ENCODE measurements at regions not wholly inside any gene's neighbourhood (a gene's known extent, or its start where the extent isn't known, plus 50 kb on each side); places are given as distances from the start of the nearest gene placed in this dataset.

DNA sequence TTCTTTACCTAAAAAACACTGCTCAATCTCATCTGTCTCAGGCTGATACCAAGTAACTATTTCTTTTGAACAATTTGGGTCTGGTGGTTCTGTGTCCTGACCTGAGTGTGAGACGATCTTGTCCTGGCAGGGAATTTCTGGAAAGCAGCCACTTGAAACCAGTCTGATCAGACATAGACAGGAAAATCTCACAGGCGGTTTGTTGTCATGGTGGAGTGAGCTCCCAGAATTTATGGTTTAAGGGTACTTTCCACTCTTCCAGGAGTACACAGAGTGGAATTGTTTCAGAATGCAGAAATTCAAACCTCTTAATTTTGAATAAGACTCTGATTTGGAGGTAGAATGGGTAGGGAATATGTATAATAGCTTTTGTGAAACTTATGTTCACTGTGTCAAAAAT is 268.2 kb downstream of the ISL1 start:
- Histone ChIP-seq H3K27ac (ENCODE audit: low read length) (no peak overlapping the region), H2AFZ (ENCODE audit: low read depth, low read length) (no peak overlapping the region), H3K4me2 (ENCODE audit: low read length) (no peak overlapping the region), H3K9me3 (ENCODE audit: low read length) (no peaks in the 10 kb centered on the region), H3K79me2 (replicated peaks; ENCODE audit: insufficient read depth, low read length) (no peaks in the 10 kb centered on the region), H3K9ac (ENCODE audit: low read length) (no peak overlapping the region), H3K4me3 (ENCODE audit: low read length) (no peak overlapping the region), H4K20me1 (ENCODE audit: insufficient read depth) (no peaks in the 10 kb centered on the region), H3F3A (ENCODE audit: insufficient read depth, low read length, poor library complexity, severe bottlenecking) (no peaks in the 10 kb centered on the region), H3K36me3 (ENCODE audit: insufficient read depth, low read length) (no peaks in the 10 kb centered on the region), H3K27me3 (ENCODE audit: insufficient read depth, low read depth, low read length) (no peaks in the 10 kb centered on the region), H3K9me2 (ENCODE audit: insufficient read depth, low read length) (no peaks in the 10 kb centered on the region)
- no peak for TF ChIP-seq EZH2 (IDR thresholded peaks at IDR 0.05; ENCODE audit: borderline replicate concordance, insufficient read depth, low read length, poor library complexity, severe bottlenecking)
- TF ChIP-seq TAF1 (IDR thresholded peaks at IDR 0.05; ENCODE audit: low read depth): no peak
- no peak for TF ChIP-seq CTCF (IDR thresholded peaks at IDR 0.05; ENCODE audit: poor library complexity, severe bottlenecking)
- TF ChIP-seq REST (IDR thresholded peaks at IDR 0.05; ENCODE audit: borderline replicate concordance): no peak
- TF ChIP-seq MXI1 (conservative IDR thresholded peaks at IDR 0.05; ENCODE audit: poor library complexity, severe bottlenecking): no peak
- TF ChIP-seq POLR2AphosphoS5 (IDR thresholded peaks at IDR 0.05): no peak
- TF ChIP-seq EP300 (conservative IDR thresholded peaks at IDR 0.05; ENCODE audit: poor library complexity, severe bottlenecking): no peak
- TF ChIP-seq RAD21 (conservative IDR thresholded peaks at IDR 0.05): no peak
- no peak for TF ChIP-seq SMC3 (conservative IDR thresholded peaks at IDR 0.05; ENCODE audit: poor library complexity)

GRCh38 chr5:51651889-51652288 is 268.6 kb downstream of the ISL1 start:
- H3K79me2 ChIP-seq (replicated peaks; ENCODE audit: insufficient read depth, low read length): no peaks in the 10 kb centered on the region
- H3K9me2 ChIP-seq (ENCODE audit: insufficient read depth, low read length): no peaks in the 10 kb centered on the region
- no peaks in the 10 kb centered on the region for H3K36me3 ChIP-seq (ENCODE audit: insufficient read depth, low read length)
- no peak overlapping the region for H3K4me2 ChIP-seq (ENCODE audit: low read length)
- H3K9ac ChIP-seq (ENCODE audit: low read length): no peak overlapping the region
- TF ChIP-seq REST (IDR thresholded peaks at IDR 0.05; ENCODE audit: borderline replicate concordance) (no peak), CTCF (IDR thresholded peaks at IDR 0.05; ENCODE audit: poor library complexity, severe bottlenecking) (no peak), EP300 (conservative IDR thresholded peaks at IDR 0.05; ENCODE audit: poor library complexity, severe bottlenecking) (no peak), EZH2 (IDR thresholded peaks at IDR 0.05; ENCODE audit: borderline replicate concordance, insufficient read depth, low read length, poor library complexity, severe bottlenecking) (no peak), MXI1 (conservative IDR thresholded peaks at IDR 0.05; ENCODE audit: poor library complexity, severe bottlenecking) (no peak), SMC3 (conservative IDR thresholded peaks at IDR 0.05; ENCODE audit: poor library complexity) (no peak), POLR2AphosphoS5 (IDR thresholded peaks at IDR 0.05) (no peak), TAF1 (IDR thresholded peaks at IDR 0.05; ENCODE audit: low read depth) (no peak), RAD21 (conservative IDR thresholded peaks at IDR 0.05) (no peak)
- H3K9me3 ChIP-seq (ENCODE audit: low read length): no peaks in the 10 kb centered on the region
- H4K20me1 ChIP-seq (ENCODE audit: insufficient read depth): no peaks in the 10 kb centered on the region
- no peak overlapping the region for H2AFZ ChIP-seq (ENCODE audit: low read depth, low read length)
- no peaks in the 10 kb centered on the region for H3F3A ChIP-seq (ENCODE audit: insufficient read depth, low read length, poor library complexity, severe bottlenecking)
- no peaks in the 10 kb centered on the region for H3K27me3 ChIP-seq (ENCODE audit: insufficient read depth, low read depth, low read length)
- no peak overlapping the region for H3K27ac ChIP-seq (ENCODE audit: low read length)
- H3K4me3 ChIP-seq (ENCODE audit: low read length): no peak overlapping the region

Data from neural cell (in vitro differentiated cells).